CD4-positive, alpha-beta T cell treated with Interleukin-12 subunit alpha and Interleukin-12 subunit beta, for 1 hour (primary cell): ENCODE measurements at regions not wholly inside any gene's neighbourhood (a gene's known extent, or its start where the extent isn't known, plus 50 kb on each side); places are given as distances from the start of the nearest gene placed in this dataset.
"Not testable (repeated sequence)": the region's sequence is repeated elsewhere in the genome, so short reads cannot be mapped to it uniquely, and the experiment has no call there.

Experiments
- DNase-seq: peaks from one replicate; pipeline ENCODE4 v3.0.0-alpha.2; 2020

DNA sequence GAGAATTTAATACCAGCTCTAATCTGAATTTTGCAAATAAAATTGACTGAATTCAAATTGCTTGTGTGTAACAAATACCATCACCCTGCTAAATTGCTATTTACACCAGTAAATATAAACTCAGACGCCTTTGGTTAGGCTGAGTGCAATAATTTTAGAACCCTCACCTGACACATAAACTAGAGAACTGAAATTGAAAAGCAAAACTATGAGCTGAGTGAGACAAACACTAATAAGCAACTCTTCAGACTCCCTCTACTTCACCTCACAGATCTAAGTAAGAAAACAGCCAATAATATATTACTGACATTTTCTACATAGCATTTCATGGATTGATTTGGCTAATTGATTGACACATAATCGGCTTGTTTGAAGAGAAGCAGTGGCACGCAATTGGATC, 621.2 kb downstream of the REEP3 start:
- DNase-seq: no peak

DNA sequence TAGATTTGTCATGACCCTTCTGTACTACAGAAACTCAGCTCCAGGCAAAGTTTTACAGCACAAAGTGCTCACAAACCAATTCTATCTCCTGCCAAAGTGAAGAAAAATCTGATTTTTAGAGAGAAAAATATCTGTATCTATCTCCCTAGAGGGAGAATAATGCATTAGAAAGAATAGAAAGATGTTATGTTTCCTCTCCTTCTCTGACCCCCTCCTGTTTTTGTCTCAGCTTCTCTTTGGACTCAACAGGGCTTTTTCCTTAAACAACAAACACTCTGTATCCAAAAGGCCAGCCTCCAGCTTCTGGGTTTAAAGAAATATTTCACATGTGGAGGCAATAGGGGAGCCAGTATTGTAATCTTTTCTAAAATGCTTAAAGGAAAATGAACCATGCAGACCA, 627.4 kb downstream of the REEP3 start:
- no peak for DNase-seq

DNA sequence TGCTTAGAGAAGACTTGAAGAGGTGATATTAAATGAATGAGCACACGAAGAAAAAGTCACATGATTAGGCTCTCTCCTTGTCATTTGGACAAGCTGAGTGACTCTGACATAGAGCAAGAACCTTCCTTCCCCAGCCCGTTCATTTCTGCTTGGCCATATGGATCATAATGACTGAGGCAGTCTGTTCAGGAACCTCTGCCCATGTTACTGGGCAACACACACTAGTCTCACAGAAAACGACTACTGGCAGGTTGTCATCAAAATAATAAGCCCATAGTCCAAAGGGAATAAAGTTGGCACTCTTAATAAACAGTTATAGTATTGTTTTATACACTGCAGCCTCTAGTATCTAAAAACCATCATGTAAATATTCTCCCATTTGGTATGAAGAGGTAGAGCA, 635.0 kb downstream of the REEP3 start:
- DNase-seq: no peak

DNA sequence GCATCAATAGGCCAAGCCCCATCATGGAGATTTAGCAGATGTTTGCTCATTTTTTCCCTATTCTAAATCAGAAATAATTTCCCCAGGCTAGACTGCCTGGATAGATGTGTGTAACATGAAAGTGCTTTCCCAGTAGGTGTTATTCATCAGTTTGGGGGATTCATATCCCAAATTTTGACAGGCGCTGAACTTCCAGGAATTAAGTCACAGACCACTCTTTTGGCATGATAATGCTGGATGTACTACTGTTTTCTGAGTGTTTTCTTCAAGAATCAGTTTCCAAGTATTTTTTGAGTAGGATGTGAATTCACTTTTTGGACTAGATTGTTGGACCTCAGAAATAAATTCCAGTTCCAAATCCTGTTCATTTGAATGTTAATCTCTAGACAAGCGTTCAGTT, 637.4 kb downstream of the REEP3 start:
- DNase-seq: no peak

DNA sequence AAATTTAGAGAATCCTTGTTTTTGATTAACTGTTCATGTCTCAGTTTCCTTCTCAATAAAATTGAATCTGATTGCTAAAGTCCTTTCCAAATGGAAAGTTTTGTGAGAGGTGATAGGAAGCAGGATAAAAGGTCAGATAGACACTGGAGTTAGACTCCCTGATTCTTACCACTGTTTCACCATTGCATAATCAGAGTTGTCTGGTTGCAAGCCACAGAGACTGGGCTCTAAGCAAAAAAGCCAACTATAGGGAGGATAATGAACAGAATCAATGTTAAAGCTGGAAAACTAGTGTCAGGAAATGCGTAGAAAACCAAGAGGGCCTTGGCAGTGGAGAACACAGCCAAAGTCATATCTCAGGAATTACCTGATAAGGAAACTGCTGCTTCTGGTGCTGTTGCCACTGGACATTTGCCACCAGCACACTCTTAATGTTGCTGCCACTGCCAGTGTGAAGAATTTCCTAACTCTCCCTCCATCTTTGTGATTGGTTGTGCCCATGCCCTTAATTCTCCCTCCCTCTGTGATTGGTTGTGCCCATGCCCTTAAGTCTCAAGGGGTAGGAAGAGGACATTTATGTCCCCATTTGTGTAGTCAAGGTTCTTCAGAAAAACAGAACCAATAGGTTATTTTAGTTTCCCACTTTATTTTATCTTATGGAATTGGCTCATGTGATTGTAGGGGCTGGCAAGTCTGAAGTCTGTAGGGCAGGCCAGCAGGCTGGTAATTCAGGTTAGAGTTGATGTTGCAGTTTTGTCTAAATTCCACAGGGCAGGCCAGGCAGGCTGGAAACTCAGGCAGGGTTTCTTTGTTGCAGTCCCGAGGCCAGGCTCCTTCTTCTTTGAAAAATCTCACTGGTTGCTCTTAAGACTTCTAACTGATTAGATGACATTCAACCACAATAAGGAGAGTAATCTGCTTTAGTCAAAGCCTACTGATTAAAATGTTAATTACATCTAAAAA, 639.0 kb downstream of the REEP3 start:
- no peak for DNase-seq

DNA sequence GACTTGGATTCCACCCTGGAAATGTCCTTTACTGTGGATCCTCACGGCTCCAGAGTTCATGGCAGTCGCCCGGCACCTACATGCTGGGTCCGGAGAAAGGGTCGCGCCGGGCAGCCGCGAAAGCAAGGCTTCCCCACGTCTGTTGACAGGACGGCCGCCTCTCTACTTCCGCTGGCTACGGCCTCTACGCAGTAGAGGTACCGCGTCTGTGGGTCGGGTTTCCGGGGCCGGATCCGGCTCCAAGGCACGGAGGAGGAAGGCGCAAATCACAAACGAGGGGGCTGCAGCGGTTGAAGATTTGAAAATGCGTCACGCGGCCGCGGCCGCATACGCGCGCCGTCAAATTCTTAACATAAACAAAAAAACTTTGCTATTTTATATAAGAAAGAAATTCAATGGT, 649.6 kb downstream of the REEP3 start:
- DNase-seq: no peak

DNA sequence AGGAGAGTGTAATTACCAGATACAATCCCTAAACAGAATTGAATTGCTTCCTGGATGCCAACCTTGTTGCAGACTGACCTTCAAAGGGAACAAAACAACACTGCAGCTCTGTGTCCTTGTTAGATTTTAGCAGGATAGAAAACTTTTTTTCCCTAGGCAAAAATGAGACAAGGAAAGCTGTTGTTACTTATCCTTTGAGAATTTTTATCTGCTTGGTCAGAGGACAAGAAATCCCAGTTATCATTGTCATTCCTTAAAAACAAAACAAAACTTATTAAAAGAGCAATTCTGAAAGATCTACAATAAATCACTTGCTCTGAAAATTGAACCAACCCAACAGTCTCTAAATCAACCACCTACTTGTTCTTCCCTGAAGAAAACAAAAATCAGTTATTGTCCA, 652.6 kb downstream of the REEP3 start:
- DNase-seq: no peak

DNA sequence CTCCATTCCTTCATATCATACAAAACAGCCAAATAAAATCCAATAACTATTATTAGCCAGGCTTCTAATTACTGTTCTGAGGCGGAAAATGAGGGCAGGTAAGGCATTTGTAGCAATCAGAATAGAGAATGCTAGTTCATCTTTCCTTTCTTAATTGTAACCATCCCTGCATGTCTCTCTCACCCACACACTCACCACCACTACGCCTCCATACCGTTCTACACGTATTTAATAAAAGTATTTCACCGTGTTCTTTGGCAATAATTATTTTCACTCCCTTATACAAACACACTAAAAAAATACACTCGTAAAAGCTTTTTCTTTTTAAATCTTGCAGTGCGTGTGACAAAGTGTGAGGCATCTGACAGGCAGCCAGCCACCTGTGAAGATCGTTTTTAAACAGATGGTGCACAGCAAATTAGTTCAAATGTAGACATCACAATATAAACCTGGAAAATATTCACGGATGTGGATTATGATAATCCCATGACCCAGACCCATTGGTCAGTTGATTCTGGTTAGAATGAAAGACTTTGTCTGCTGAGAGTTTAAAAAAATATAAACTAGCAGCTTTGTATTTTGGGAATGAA, 653.6 kb downstream of the REEP3 start:
- no peak for DNase-seq

DNA sequence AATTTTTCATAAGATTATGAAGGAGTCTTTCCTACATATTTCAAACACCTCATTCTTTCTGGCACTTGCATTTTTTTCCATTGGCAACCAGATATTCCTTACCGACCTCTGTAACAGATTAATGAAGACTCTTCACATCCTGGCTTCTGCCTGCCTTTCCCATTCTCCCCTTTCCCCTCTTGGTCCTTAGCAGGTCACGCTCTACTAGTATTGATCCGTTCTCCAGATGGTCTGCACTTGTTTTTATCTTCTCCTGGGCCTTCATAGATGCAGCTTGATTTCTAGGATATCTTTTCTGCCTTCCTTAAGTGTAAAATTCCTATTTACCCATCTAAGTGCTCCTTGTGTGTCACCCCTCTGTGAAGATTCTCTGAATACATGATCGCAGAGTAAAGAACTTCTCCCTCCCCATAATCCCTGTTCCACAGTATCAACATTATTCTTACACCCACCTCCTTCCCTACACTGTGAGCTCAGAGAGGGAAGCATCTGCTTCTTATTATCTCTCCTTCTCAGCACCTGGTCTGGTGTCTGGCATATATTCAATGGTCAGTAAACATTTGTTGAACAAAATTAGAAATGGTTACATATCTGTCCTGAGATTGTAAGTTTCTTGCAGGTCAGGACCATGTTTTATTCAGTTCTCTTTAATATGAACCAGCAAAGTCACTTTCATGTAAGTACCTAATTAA, 654.2 kb downstream of the REEP3 start:
- DNase-seq: no peak

DNA sequence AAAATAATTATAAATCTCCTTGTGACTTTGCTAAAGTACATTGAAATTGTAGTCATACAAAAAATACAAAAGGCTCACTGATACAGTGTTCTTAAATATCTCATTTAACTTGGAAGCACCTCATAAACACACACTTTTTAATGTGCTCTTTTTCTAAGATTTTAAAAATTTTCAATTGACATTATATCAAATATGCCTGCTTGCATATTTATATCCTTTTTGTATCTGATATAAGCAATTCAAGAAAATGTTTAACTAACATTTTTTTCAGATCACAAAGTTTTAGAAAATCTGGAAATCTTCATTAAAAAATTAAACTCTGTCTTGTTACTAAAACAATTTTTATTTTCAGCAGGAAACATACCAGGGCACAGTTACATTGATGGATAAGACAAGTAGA, 661.5 kb downstream of the REEP3 start:
- DNase-seq: no peak

DNA sequence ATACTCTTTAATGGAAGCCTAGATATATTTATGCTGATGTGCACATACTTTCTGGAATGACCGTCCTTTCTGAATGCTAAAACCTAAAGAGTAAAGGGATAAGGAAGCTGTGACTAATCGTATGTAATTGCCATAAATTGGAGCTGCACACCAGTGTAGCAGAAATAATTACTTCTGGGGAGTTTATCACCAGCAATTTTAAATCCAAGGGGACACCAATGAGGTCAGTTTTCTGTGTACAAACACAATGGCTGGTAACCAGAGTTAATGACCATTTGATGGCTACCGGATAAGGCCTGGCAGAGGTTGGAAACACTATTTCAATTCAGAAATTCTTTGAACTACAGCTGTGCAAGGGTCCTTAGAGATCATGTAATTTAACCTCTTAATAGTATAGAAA, 670.1 kb downstream of the REEP3 start:
- no peak for DNase-seq

DNA sequence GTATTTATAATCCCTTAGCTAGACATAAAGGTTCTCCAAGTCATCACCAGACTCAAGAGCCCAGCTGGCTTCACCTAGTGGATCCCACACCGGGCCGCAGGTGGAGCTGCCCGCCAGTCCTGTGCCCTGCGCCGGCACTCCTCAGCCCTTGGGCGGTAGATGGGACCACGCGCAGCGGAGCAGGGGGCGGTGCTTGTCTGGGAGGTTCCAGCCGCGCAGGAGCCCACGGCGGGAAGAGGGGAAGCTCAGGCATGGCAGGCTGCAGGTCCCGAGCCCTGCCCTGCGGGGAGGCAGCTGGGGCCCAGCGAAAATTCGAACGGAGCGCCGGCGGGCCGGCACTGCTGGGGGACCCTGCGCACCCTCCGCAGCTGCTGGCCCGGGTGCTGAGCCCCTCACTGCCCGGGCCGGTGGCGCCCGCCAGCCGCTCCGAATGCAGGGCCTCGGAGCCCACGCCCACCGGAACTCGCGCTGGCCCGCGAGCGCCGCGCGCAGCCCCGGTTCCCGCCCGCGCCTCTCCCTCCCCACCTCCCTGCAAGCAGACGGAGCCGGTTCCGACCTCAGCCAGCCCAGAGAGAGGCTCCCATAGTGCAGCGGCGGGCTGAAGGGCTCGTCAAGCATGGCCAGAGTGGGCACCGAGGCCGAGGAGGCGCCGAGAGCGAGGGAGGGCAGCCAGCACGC, 675.6 kb downstream of the REEP3 start:
- DNase-seq: no peak

DNA sequence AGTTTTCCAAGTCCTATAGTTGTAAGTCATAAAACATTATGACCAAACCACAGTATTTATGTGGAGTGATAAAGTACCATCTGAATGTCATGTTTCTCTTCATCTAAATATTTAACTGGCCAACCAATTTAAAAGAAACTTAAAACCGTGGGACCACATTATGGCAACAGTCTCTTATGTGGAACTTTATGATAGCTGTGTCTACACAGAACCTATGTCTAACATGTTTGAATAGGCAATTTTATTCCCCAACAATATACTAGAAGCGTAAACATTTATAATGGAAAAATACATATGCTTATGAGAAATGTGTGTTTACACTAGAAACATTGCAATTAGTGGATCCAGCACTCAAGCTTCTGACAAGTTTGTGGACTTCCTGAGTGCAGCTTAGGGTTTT, 680.7 kb downstream of the REEP3 start:
- DNase-seq: no peak

DNA sequence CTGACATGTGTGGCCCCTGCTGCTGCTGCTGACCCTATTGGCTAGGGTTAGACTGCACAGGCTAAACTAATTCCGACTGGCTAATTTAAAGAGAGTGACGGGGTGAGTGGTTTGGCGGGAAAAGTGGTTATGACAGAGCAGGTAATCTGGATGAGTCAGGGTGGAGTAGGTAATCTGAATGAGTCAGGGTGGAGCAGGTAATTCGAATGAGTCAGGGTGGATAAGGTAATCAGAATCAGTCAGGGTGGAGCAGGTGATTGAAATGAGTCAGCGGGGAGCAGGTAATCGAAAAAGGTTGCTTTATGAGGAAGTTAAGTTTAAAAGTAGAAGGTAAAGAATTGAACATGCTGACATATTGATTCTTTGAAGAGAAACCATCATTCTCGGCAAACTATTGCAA, 683.3 kb downstream of the REEP3 start:
- not testable (repeated sequence) for DNase-seq

DNA sequence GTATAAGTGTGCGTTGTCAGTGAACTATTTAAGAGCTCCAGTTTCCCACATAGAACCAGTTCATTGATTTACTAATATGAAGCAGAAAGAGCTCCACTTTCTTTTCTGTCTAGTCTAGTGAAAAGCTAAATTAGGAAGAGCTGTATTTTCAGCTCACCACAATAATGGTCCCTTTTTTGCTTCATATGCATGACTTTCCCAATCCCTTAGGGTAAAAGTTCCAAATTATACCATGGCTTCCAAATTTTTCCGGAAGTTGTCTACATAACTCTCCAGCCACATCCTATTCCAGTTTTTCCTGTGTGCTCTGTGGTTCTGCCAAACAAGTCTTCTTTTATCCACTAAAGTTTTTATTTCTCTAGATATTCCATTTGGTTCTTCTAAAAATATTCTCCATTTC, 685.2 kb downstream of the REEP3 start:
- no peak for DNase-seq

DNA sequence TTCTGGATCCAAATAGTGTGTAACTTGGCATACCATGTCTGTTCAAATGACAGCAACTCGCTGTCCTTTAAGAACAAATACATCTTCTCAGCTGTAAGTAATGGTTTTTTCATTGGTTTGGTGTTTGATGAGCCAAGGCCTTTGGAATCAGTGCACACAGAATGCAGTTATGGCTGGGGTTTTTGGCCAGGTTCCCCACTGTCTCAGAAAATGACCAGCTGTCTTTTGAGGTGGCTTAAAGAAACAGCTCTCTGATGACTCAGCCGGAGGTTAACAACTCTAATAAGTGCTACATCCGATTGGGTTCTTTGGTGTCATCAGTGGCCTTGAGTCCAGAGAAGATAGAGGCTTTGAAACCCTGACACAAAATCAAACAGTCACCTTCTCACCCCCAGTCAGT, 688.4 kb downstream of the REEP3 start:
- no peak for DNase-seq

DNA sequence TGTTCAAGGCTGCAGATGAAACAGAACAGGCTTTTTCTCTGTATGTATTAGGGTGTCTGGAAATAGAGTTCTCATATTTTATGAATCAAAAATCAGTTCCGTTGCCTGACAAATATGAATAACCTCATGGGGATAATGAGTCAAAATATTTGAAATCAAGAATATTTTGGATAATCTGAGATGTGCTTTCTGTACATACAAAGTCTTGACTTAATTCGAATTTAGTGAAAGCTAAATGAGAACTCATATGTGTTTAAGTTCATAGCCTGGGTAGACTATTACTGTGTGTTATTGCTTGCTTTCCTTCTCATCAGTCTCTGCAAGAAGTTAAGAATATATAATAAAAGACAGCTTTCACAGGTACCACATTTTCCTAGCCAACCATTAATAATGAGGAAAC, 689.0 kb downstream of the REEP3 start:
- no peak for DNase-seq

DNA sequence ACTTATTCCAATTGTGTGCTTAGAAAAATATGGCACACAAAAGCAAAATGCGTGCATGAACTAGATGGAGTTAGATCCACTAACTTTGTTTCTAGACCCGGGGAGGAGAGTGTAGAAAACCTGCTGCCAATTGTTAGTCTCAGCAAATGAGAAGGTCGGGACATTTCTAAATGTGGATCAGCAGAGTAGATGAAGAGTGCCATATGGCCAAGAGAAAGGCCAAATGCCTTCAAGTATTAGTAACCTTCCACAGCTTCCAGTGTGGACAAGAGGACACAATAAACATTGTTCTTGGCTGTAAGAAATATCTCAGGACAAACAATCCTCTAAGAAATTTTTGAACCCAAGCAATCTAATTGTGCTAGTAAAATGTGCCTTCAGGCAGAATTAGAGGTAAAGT, 690.3 kb downstream of the REEP3 start:
- no peak for DNase-seq

DNA sequence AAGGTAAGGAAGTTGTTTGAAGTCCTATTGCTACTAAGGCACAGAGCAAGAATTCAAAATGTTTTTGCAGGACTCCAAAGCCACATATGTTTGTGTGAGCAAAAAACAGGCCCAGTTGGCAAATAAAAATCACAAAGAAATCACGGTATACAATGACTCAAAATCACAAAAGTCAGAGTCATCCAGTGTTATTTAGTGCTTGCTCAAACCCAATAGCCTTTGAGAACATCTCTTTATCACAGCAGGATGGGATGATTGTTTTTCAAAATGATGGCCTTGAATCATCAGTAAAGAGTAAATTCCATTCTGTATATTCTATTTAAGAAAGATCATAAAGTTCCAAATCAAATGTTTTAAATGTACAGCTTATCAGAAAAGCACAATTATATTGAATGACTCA, 693.9 kb downstream of the REEP3 start:
- DNase-seq: no peak

DNA sequence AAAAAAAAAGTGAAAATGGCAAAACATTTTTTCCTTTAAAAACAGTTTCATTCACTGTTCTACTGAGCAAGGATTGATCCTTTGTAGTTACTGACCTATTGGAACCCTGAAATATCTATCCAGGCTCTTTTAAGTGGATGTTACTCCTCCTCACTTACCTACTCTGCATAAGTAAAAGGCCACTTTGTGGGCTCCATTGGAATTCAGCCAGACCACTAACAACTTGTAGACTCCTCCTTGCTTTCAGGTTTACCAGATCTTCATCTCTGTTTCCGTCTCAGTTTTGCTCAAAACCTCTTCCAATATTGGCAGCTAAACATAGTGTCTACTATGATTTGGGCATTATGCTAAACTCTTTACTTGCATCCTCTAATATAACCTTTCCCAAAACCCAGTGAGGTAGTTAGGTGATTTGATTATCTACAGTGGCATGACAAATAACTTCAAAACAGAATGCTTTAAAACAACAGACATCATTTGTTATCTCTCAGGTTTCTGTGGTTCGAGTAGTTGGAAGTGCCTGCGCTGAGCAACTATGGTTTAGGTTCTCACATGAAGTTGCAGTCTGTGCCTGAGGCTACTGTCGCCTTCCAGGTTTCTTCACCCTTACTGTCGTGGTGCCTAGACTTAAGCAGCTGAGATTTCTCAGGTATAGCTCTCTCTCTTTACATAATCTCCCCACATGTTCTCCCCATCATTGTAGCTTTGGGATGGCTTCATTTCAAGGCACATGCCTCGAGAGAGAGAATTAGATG, 698.2 kb downstream of the REEP3 start:
- DNase-seq: no peak

DNA sequence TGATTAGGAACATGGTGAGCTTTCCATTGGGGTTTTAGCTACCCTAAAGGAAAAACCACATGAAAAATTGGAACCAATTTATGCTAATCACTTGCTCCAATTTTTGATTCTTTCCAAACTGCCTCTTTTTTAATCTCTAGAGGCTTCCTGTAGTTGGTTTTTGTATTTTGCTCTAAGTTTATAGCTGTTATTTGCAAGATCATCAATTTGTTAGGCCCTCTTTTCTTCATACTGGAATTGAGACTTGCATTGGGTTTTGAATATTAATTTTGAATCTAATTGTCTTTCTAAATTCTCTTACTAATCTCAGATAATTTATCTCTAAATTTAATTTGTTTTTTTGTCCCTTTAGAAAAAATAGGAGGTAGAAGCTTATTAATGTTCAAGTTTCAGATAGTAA, 713.3 kb downstream of the REEP3 start:
- no peak for DNase-seq

DNA sequence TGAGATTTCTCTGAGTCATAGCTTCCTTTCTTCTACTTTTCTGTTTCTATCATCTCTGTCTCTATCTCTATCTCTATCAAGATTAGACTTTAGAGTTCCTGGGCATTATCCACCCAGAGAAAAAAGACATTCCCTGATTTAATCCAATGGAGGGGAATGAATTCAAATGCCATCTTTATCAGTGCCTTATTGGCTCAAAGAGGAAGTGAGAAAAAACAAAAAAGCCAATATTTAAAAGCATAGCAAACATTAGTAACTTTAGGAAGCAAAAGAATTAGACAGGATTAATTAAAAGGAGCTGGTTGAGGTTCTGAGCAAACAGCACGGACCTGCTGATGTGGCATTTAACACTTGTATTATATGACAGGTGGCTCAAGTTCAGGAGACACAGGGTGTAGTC, 736.5 kb downstream of the REEP3 start:
- DNase-seq: no peak

DNA sequence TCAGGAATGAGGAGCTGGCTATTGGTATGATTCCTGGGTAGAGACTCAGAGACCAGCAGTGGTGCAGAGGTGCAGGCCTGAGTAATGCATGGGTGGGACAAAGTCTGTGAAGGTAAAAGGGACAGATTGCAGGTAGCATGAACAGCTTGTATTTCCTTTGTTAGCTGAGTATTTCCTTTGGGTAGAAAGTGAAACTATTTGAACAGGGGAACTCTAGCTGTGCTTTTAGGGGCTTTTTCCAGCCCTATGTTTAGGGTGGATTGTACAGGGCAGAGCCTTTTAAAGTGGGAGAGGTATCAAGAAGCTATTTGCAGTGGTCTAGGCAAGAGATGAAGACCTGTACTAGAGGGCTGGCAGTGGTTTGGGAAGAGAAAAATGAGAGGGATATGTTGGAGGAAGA, 739.9 kb downstream of the REEP3 start:
- DNase-seq: no peak
